ENCODE measurements at regions not wholly inside any gene's neighbourhood (a gene's known extent, or its start where the extent isn't known, plus 50 kb on each side); places are given as distances from the start of the nearest gene placed in this dataset.

DNA sequence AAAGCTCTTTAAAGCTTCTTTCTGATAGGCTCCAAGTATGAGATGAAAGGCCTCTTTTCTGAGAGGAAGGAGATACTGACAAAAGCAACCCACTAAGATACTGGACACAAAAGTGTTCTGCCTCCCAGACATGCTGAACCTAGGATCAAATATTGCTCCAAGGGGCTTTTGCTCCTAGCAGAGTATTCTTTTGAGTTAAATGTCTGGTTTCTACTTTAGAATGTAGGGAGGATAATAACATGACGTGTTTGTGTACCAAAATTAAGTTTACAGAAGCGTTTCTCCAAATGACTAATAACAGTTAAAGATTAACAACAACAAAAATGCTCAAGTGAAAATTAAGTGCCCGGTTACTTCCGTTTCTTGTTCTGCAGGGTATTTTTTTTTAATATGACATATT lies 2293.3 kb upstream of the C9orf72 start:
- TF ChIP-seq, protein P1, sequence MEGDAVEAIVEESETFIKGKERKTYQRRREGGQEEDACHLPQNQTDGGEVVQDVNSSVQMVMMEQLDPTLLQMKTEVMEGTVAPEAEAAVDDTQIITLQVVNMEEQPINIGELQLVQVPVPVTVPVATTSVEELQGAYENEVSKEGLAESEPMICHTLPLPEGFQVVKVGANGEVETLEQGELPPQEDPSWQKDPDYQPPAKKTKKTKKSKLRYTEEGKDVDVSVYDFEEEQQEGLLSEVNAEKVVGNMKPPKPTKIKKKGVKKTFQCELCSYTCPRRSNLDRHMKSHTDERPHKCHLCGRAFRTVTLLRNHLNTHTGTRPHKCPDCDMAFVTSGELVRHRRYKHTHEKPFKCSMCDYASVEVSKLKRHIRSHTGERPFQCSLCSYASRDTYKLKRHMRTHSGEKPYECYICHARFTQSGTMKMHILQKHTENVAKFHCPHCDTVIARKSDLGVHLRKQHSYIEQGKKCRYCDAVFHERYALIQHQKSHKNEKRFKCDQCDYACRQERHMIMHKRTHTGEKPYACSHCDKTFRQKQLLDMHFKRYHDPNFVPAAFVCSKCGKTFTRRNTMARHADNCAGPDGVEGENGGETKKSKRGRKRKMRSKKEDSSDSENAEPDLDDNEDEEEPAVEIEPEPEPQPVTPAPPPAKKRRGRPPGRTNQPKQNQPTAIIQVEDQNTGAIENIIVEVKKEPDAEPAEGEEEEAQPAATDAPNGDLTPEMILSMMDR (IDR thresholded peaks at IDR 0.05) = no peak
- no peak for TF ChIP-seq POLR2A (IDR thresholded peaks at IDR 0.05; ENCODE audit: low read depth)

Measured in esophagus muscularis mucosa (tissue), 3 donors.